Left kidney (tissue), 1 donor: ENCODE measurements at regions not wholly inside any gene's neighbourhood (a gene's known extent, or its start where the extent isn't known, plus 50 kb on each side); places are given as distances from the start of the nearest gene placed in this dataset.

Experiments used
- DNase-seq: peaks from one replicate; pipeline ENCODE4 v3.0.0-alpha.2; 2013

GRCh38 chr21:38929142-38929541 lies 123.4 kb downstream of the ETS2 start:
- no peak for DNase-seq

DNA sequence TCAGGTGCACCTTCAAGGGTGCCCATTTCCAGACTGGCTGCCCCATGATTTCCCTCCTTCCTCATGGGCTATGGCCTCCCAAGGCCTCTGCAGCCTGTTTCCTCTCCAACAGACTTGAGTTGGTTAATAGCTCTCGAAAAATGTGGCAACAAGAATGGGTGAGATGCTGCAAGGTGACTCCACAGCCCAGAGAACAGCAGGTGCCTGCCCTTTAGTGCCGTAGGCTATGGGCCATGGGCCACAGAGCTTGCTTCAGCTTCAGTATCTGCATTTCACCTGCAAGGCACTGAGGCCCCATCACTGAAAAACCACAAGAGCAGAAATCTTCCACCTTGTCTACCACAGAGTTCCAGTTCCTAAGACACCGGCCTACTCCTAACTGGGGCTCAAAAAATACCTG lies 122.0 kb downstream of the ETS2 start:
- DNase-seq, result no peak

- no peak for DNase-seq
These were observed 120.2 kb downstream of the ETS2 start for GRCh38 chr21:38925923-38926322.

GRCh38 chr21:38925478-38925877 lies 119.7 kb downstream of the ETS2 start:
- no peak for DNase-seq

- no peak for DNase-seq
These were observed 119.2 kb downstream of the ETS2 start for GRCh38 chr21:38924954-38925353.

GRCh38 chr21:38923429-38923828 lies 117.7 kb downstream of the ETS2 start:
- no peak for DNase-seq

- DNase-seq, result no peak
These were observed 116.9 kb downstream of the ETS2 start for GRCh38 chr21:38922474-38923235.

- DNase-seq, result no peak
These were observed 116.0 kb downstream of the ETS2 start for GRCh38 chr21:38921511-38922251.

DNA sequence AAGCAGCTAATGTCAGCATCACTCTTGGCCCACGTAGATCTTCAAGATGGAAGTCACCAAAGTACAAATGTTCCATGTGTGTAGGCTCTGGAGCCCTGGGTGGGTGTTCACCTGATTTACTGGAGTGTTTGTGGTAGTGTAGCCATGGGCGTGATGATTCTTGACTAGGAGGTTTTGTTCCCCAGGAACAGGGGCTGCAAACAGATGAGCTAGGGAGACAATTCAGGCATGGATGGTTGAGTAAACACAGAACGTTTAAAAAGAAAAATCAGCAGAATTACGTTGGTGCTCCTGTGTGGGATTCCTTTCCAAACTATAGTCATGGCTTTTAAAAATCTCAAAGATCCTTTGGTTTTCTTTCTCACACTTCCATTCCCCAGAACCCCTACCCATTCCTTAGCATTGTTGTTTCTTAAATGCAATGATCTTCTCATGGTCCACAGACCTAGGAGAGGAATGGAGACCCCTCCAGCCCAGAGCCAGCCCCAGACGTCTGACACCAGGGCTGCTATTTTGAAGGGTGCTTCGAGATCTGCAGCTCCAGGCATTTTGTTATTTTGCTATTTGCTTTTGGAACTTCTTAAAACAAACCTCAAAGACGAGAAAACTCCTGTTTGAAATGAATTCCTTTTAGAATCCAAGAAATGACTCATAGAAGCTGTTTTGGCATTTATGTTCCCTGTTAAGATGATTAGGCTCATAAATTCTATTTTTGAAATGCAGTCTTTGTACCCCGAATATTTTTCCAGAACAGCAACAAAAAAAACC lies 115.1 kb downstream of the ETS2 start:
- DNase-seq, result no peak

- DNase-seq, result no peak
These were observed 113.0 kb downstream of the ETS2 start for GRCh38 chr21:38918607-38919346.

DNA sequence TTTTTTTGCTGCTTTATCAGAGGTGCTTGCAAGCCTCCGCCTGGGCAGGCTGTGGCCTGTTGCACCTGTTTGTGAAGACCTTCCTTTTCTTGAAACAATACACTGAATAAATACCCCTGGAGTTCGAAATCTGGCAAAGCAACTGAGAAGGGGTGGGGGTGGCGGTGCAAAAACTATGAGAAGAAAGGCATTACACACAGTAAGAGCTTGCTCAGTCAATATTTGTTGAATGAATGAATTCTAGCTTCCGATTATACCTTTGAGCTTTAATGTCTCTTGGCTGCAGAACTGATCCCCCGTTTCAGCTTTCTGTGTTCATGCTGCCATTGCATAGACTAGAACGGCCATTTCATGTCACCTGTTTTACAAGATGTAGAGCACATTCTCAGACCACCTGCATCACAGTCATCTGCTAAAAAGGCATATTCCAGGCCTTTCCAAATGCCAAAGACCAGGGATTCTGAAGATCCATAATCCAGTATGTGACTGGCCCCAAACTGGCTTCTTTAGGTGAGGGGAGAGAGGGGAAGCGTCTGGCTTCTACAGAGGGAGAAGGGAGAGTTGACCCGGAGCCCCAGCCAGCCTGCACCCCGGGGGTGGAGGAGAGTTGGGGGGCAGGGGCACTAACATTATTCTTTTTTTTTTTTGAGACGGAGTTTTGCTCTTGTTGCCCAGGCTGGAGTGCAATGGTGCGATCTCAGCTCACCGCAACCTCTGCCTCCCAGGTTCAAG lies 111.5 kb downstream of the ETS2 start:
- no peak for DNase-seq

DNA sequence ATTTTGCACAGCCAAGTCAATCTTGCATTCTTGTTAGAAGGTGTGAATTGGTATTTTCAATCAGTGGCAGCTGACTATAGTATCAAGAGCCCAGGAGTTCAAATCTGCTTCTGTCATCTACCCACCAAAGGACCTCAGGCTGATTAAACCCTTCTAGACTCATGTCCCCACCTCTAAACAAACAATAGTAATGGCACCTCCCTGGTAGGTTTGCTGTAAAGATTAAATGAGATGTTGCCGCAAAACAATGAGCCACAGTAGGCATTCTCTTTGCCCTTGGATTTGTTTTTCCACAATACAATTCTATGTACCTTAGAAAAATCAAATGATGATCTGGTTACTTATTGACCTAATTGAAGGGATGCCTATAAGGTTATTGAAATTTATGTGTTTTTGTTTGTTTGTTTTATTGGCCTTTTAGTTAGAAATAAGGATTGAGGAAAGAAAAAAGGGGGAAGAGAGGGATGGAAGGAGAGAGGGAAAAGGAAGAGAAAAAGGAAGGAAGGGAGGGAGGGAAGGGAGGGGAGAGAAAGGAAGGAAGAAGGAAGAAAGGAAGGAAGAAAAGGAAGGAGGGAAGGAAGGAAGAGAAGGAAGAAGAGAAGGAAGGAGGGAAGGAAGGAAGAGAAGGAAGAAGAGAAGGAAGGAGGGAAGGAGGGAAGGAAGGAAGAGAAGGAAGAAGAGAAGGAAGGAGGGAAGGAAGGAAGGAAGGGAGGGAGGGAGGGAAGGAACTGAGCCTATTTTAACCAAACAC lies 110.7 kb downstream of the ETS2 start:
- DNase-seq, result no peak

DNA sequence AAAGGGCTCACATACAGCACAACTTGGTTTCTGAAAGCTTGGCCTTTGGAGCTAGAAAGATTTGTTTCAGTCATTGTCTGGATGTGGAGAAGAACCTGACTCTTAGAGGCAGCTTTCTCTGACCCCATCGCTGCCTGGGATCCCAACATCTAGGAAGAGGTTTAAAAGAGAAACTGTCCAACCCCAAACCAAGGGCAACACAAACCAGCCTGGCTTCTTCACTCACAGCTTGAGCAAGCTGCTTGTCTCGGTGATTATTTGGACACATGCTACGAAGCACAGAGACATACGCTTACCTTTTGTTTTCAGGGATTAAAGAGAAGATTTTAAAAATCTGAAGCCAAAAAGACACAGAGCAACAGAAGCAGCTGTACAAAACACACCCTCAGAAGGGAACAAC lies 109.8 kb downstream of the ETS2 start:
- no peak for DNase-seq

GRCh38 chr21:38914528-38915293 lies 109.0 kb downstream of the ETS2 start:
- no peak for DNase-seq

- DNase-seq, result no peak
These were observed 108.3 kb downstream of the ETS2 start for GRCh38 chr21:38913893-38914527.

DNA sequence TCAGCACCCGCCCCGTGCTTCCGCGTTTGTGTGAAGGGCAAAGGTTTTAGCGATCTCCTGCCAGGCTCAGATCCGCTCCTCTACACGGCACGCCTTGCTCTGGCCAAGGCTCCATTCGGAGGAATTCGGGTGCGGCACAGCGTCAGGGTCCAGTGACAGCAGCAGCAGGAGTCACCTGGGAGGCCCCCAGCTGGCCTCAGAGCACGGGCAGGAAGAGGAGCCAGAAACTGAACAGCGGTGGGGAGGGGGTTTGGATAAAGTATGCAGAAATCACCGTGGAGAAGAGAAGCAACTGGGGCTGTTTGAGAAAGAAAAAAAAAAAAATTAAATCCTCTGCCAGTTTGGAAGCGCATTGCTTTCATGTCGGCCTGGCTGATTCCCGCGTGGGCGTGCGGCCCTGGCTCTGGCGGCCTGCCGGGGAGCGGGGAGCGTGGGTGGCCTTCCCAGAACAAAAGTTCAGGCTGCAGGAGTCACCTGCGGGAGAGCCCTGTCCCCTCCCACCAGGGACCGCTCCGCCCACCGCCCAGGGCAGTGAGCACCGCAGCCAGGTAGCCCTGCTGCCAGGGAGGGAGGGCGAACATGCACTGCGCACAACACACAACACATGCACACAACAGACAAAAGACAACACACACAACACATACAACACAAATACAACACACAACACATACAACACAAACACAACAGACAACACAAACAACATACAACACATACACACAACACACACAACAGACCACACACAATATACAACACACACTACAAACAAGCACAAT lies 107.6 kb downstream of the ETS2 start:
- DNase-seq, result peak; percentile 69

- no peak for DNase-seq
These were observed 107.0 kb downstream of the ETS2 start for GRCh38 chr21:38912789-38913119.

DNA sequence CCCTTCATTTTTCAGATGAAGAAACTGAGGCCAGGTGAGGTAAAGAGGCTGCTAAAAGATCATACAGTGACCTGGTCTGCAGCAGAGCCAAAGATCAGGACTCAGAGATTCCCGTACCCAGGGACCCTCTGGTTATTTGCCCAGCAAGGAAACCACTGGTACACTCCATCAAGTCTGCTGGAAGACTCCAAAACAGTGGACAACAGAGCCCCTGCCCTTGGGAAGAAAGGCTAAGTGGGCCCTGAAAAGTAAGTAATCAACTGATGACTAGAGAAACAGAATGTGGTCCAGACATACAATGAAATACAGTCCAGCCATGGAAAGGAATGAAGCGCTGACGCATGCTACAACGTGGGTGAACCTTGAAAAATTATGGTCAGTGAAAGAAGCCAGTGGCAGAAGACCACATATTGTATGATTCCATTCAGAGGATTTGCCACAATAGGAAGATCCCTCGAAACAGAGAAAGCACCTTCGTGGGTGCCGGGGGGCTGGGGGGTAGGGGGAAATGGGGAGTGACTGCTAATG lies 106.4 kb downstream of the ETS2 start:
- no peak for DNase-seq
